IPS DF 4.7 (cell line): ENCODE measurements at regions not wholly inside any gene's neighbourhood (a gene's known extent, or its start where the extent isn't known, plus 50 kb on each side); places are given as distances from the start of the nearest gene placed in this dataset.

ENCODE experiments used
- DNase-seq: peaks from one replicate; pipeline ENCODE4 v3.0.0-alpha.2; 2013; ENCODE audit warnings: low spot score; ENCODE audit errors: extremely low read depth

DNA sequence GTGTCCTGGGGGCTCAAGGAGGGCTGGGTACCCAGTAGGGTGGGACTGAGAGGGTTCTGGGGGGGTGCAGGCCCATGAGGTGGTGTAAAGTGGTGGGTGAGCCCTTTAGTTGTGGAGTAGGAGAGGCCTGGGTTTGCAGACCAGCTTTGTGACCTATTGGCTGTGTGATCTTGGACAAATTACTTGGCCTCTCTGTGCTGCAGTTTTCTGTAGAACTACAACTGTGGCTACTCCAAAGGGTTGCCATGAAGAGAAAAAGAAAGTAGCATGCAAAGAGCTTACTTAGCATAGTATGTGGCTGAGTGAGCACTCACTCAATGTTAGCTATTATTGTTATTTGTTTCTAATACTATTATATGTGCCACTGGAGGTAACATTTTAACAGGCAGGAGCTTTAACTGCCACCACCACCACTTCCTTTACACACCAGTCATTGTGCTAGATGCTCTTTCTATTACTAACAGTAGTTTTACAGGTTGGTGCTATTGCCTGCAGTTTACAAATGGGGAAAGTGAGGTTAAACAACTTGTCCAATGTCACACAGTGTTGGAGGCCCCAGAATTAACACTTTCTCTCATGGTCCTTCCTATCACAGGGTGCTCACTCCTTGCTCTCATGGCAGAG is 286.8 kb downstream of the DHX35 start:
- no peak for DNase-seq

- no peak for DNase-seq
Measured at GRCh38 chr20:39248171-39248861, 286.2 kb downstream of the DHX35 start.

- no peak for DNase-seq
Measured at GRCh38 chr20:39246436-39246835, 284.3 kb downstream of the DHX35 start.

DNA sequence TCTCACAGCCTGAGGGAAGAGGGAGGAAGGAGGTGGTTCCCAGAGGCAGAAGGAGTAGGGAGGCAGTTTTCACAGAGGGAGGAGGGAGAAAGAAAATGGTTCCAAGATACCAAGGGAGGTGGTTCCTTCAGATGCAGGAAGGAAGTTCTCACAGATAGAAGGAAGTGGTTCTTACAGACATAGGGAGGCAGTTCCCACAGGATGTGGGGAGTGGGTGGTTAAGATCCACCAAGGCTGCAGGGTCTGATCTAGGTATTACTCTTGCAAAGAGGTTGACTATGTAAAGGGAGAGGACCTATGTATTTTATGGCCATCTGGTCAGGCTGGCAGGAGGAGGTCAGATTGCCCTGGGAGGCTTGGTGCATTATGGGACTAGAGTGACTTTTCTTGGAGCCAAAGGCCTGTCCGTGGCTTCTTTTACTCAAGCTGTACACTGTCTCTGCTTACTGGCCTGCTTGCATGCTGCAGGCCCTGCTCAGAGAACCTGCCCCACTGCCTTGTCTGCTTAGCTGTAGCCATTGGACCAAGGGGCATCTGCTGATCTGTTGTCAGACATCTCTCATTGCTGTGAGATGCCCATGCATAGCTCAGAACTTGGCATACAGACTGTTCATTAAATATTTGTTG is 283.7 kb downstream of the DHX35 start:
- no peak for DNase-seq

DNA sequence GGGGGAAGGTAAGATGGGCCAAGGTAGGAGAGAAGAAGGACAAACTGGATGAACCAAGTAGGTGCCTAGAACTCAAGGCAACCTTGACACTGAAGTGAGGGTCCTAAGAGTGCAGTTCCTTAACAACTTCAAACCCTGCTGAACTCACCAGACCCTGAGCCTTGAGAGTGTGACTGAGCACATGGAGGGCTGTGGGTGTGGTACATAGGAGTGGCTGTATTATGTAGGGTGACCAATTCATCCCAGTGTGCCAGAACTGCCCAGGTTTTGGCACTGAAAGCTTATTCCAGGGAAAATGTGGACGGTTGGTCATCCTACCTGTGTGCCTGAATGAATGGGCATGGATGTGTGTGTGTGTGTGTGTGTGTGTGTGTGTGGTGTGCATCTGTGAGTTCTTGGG is 281.8 kb downstream of the DHX35 start:
- no peak for DNase-seq

- DNase-seq: no peak
Measured at GRCh38 chr20:39242614-39243013, 280.5 kb downstream of the DHX35 start.

- DNase-seq: no peak
Measured at GRCh38 chr20:39234520-39235095, 272.5 kb downstream of the DHX35 start.

GRCh38 chr20:39233755-39234154 is 271.6 kb downstream of the DHX35 start:
- no peak for DNase-seq

- DNase-seq: no peak
Measured at GRCh38 chr20:39227416-39227815, 265.3 kb downstream of the DHX35 start.

DNA sequence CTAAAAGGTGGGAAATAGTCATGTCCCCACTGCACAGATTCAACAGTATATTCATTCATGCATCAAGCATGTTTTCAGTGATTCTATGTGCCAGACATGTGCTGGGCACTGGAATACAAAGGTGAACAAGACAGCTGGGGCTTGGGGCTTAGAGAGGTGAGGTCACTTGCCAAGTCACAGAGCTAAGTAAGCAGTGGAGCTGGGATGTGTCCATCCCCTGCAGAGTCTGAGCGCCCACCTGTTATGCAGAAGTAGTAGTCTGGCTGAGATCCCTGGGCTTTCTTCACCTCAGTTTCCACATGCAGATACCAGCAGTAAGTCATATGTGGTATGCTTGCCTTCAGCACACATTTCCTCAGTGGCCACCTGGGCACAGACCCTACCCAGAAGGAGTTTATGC is 263.8 kb downstream of the DHX35 start:
- DNase-seq: no peak

DNA sequence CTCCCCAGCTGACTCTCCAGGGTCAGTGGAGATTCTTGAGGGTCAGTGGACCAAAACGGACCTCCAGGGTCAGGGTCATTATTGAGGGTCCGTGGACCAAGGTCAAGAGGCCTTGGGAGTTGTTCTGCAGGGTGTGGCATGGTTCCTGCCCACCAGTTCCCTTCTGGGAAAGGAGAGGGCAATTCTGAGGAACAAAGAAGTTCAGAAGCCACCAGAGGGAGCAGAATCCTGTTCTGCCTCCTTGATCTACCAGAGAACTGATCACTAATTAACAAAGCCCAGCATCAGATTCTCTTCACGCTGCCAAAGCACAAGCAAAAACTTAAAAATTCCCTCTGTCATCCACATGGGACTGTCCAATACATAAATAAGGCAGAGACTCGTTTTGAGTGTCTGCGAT is 263.4 kb downstream of the DHX35 start:
- DNase-seq: no peak

- no peak for DNase-seq
Measured at GRCh38 chr20:39222101-39222500, 260.0 kb downstream of the DHX35 start.

DNA sequence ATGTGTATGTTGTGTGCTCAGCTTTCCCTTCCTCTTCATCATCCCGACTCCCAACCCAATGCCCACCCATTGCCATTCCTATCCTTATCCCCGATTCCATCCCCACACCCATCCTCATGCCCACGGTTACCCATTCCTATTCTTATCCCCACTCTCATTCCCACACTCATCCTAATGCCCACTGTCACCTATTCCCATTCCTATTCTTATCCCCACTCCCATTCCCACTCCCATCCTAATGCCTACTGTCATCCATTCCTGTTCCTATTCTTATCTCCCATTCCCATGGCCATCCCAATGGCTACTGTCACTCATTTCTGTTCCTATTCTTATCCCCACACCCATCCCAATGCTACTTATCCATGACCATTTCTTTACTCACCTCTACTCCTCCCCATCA is 254.1 kb downstream of the DHX35 start:
- DNase-seq: no peak

- no peak for DNase-seq
Measured at GRCh38 chr20:39214828-39215227, 252.7 kb downstream of the DHX35 start.

DNA sequence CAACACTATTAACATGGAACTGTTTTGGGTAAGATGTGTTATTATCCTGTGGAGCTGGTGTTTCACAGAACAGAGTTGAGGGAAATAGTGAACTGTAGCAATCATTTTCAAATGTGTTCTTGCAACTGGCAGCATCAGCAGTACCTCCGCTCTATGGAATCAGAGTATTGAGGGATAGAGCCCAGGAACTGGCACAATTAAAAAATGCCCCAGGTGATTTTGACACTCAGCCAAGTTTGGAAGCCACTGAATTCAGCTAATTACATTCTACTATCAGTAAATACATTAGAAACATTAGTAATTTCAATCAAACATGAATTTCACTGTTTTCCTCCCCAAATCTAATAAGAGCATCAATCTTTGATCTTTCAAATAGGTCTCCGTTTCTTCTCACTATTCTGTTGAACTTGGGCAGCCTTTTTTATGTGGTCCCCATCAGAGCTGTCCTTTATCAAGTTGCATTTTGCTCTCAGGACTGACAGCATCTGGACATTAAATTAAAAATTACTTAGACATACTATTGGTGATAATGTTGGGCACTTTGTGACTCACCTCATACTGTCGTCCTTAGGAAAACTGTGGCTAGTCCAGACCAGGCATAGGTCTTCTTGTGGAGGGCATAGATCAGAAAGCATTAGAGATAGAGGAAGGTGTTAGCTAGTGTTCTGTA is 251.5 kb downstream of the DHX35 start:
- DNase-seq: no peak

GRCh38 chr20:39211060-39211748 is 249.1 kb downstream of the DHX35 start:
- no peak for DNase-seq

GRCh38 chr20:39210341-39211036 is 248.3 kb downstream of the DHX35 start:
- DNase-seq: no peak

DNA sequence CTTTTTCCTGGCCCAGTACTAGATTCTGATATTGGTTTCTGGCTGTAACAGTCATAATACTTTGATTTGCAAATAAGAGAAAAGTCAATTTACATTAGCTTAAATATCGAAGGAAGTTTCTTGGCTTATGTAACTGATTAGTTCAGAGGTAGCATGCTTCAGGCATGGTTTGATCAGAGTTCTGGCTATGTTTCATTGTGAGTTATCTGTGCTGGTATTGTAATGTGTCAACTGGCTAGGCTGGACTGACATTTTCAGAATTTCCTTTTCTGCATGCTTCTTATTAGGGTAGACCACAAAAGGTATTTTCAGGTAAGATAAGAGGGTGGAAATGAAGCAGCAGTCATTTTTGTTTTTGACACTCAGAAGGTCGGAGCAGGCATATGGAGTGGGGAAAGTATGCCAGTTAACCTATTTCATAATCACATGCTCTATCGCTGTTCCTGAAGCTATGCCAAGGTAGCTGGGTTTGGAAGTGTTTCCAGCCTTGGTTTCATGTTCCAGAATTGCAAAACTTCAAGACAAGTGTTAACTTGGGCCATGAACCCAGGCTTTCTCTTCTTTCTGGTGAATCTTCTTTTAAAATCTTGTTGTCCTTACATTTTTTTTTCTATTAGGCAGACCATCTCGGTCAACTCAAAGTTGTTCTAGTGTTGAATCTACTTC is 244.9 kb downstream of the DHX35 start:
- no peak for DNase-seq

DNA sequence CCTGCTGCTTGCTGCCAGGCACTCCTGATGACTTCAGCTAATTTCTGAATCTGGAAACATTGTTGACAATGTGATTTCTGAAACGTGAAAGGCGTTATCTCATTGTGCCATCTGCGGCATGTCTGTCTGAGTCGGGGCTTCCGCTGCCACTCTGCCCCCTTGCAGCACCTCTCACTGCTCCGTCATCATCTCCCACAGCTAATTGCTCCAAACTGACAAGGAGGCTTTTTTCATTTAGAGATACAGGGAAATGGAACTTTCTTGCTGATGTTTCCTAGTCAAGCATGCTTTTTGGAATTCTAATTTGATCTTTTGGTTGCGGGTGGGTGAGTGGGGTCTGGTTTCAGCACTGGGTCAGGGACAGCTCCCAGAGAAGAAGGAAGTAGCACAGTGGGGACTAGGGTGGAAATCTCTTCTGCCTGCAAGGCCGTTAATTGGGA is 233.5 kb downstream of the DHX35 start:
- no peak for DNase-seq
